ENCODE measurements at regions not wholly inside any gene's neighbourhood (a gene's known extent, or its start where the extent isn't known, plus 50 kb on each side); places are given as distances from the start of the nearest gene placed in this dataset.
A peak's percentile ranks its signal among the peaks of the same experiment; 100 is the strongest.

- FAIRE-seq (no peak), DNase-seq (no peak)
- H3K9ac ChIP-seq (ENCODE audit: low read length in 3 of 3): no peak overlapping the region
- no peaks in the 10 kb centered on the region for H3K4me1 ChIP-seq (ENCODE audit: control insufficient read depth in 2 of 3, insufficient read depth in 2 of 3, low read depth in 1 of 3, low read length in 3 of 3)
- no peaks in the 10 kb centered on the region for H3K36me3 ChIP-seq (ENCODE audit: control insufficient read depth in 2 of 3, insufficient read depth in 3 of 3, low read length in 3 of 3)
- H3K27me3 ChIP-seq (ENCODE audit: control insufficient read depth, insufficient read depth, low read length): no peaks in the 10 kb centered on the region
- no peaks in the 10 kb centered on the region for H3K9me3 ChIP-seq (ENCODE audit: control insufficient read depth in 2 of 3, insufficient read depth in 1 of 3, low read length in 3 of 3)
- no peak overlapping the region for H3K4me3 ChIP-seq (ENCODE audit: low read length in 3 of 3)
- H3K27ac ChIP-seq (ENCODE audit: low read depth in 2 of 2, low read length in 2 of 2): no peak overlapping the region
- intact Hi-C loops (cut with DNase I): no loop called here
- TF ChIP-seq CTCF (IDR thresholded peaks at IDR 0.05; ENCODE audit: borderline replicate concordance, extremely low read depth, insufficient read depth): no peak
Observed at GRCh38 chr16:59733321-59733720, 999.2 kb upstream of the GOT2 start.

- no peak for FAIRE-seq
- Histone ChIP-seq H3K4me3 (ENCODE audit: low read length in 3 of 3) (no peak overlapping the region), H3K9ac (ENCODE audit: low read length in 3 of 3) (no peak overlapping the region), H3K9me3 (ENCODE audit: control insufficient read depth in 2 of 3, insufficient read depth in 1 of 3, low read length in 3 of 3) (peaks cover 0 to 2% (median 0%) of the 10 kb centered on the region in 3 donors), H3K4me1 (ENCODE audit: control insufficient read depth in 2 of 3, insufficient read depth in 2 of 3, low read depth in 1 of 3, low read length in 3 of 3) (no peaks in the 10 kb centered on the region), H3K27ac (ENCODE audit: low read depth in 2 of 2, low read length in 2 of 2) (no peak overlapping the region), H3K27me3 (ENCODE audit: control insufficient read depth, insufficient read depth, low read length) (no peaks in the 10 kb centered on the region), H3K36me3 (ENCODE audit: control insufficient read depth in 2 of 3, insufficient read depth in 3 of 3, low read length in 3 of 3) (no peaks in the 10 kb centered on the region)
- peak in 1 of 5 donors; percentile 49 for DNase-seq
- TF ChIP-seq CTCF (IDR thresholded peaks at IDR 0.05; ENCODE audit: borderline replicate concordance, extremely low read depth, insufficient read depth): no peak
- intact Hi-C loops (cut with DNase I): no loop called here
Observed at GRCh38 chr16:59729613-59730012, 995.5 kb upstream of the GOT2 start.

GRCh38 chr16:59719121-59719520 lies 985.0 kb upstream of the GOT2 start:
- H3K9ac ChIP-seq (ENCODE audit: low read length in 3 of 3): no peak overlapping the region
- DNase-seq: no peak
- intact Hi-C loops (cut with DNase I): no loop called here
- no peak for FAIRE-seq
- no peaks in the 10 kb centered on the region for H3K4me1 ChIP-seq (ENCODE audit: control insufficient read depth in 2 of 3, insufficient read depth in 2 of 3, low read depth in 1 of 3, low read length in 3 of 3)
- H3K4me3 ChIP-seq (ENCODE audit: low read length in 3 of 3): no peak overlapping the region
- H3K27me3 ChIP-seq (ENCODE audit: control insufficient read depth, insufficient read depth, low read length): no peaks in the 10 kb centered on the region
- H3K36me3 ChIP-seq (ENCODE audit: control insufficient read depth in 2 of 3, insufficient read depth in 3 of 3, low read length in 3 of 3): no peaks in the 10 kb centered on the region
- no peaks in the 10 kb centered on the region for H3K9me3 ChIP-seq (ENCODE audit: control insufficient read depth in 2 of 3, insufficient read depth in 1 of 3, low read length in 3 of 3)
- no peak overlapping the region for H3K27ac ChIP-seq (ENCODE audit: low read depth in 2 of 2, low read length in 2 of 2)
- no peak for TF ChIP-seq CTCF (IDR thresholded peaks at IDR 0.05; ENCODE audit: borderline replicate concordance, extremely low read depth, insufficient read depth)

Data from kidney (tissue), 13 donors.